ENCODE measurements at regions not wholly inside any gene's neighbourhood (a gene's known extent, or its start where the extent isn't known, plus 50 kb on each side); places are given as distances from the start of the nearest gene placed in this dataset.

GRCh38 chr2:223113161-223113560 lies 61.2 kb downstream of the KCNE4 start:
- TF ChIP-seq CTCF (IDR thresholded peaks at IDR 0.05 in 4 of 5, conservative IDR thresholded peaks at IDR 0.05 in 1 of 5) (no peak), POLR2A (IDR thresholded peaks at IDR 0.05) (no peak)

All from gastrocnemius medialis (tissue), 4 donors.